ENCODE measurements at regions not wholly inside any gene's neighbourhood (a gene's known extent, or its start where the extent isn't known, plus 50 kb on each side); places are given as distances from the start of the nearest gene placed in this dataset.

DNA sequence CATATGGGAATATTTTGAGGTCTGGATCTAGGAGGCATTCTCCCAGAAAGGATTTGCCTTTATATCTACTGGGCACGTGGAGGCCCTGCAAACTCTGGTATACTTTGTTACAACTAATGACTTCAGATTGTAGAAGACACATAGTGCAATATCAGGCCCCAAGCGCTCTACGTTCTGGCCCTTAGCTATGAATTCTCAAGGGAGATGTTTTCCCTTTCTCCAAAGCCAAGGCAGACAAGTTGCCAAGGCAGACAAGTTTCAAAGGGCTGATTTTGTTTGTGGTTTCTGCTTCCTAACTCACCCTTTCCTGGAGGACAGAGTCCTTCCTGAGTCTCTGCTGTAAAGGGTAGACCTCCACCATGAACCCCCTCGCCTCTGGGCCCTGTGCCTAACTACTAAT, 99.4 kb upstream of the CTTNBP2 start:
- Histone ChIP-seq H3K27me3 (ENCODE audit: control insufficient read depth in 2 of 2, insufficient read depth in 2 of 2, low read length in 2 of 2) (no peaks in the 10 kb centered on the region), H3K9me3 (ENCODE audit: control insufficient read depth in 2 of 3, low read length in 3 of 3) (no peaks in the 10 kb centered on the region), H3K4me1 (ENCODE audit: control insufficient read depth in 2 of 2, insufficient read depth in 2 of 2, low read length in 2 of 2) (no peaks in the 10 kb centered on the region), H3K27ac (ENCODE audit: low read depth, low read length) (no peak overlapping the region), H3K4me3 (ENCODE audit: low read length) (no peak overlapping the region), H3K36me3 (ENCODE audit: control insufficient read depth in 2 of 3, insufficient read depth in 3 of 3, low read length in 3 of 3) (no peaks in the 10 kb centered on the region)
- peaks cover 0 to 8% (median 2%) of the 10 kb centered on the region in 11 donors for H3K9me3 Mint-ChIP-seq
- H3K27ac Mint-ChIP-seq = no peak overlapping the region
- H3K27me3 Mint-ChIP-seq = no peaks in the 10 kb centered on the region
- POLR2A ChIA-PET = no interaction called here
- DNase-seq (no peak), ATAC-seq (no peak)
- no peak overlapping the region for H3K4me3 Mint-ChIP-seq
- CTCF ChIA-PET = no interaction called here
- intact Hi-C loops (cut with micrococcal nuclease) = no loop called here
- H3K4me1 Mint-ChIP-seq = no peaks in the 10 kb centered on the region
- no peaks in the 10 kb centered on the region for H3K36me3 Mint-ChIP-seq

- Histone ChIP-seq H3K4me3 (ENCODE audit: low read length) (no peak overlapping the region), H3K9me3 (ENCODE audit: control insufficient read depth in 2 of 3, low read length in 3 of 3) (no peaks in the 10 kb centered on the region), H3K4me1 (ENCODE audit: control insufficient read depth in 2 of 2, insufficient read depth in 2 of 2, low read length in 2 of 2) (no peaks in the 10 kb centered on the region), H3K27ac (ENCODE audit: low read depth, low read length) (no peak overlapping the region), H3K27me3 (ENCODE audit: control insufficient read depth in 2 of 2, insufficient read depth in 2 of 2, low read length in 2 of 2) (no peaks in the 10 kb centered on the region), H3K36me3 (ENCODE audit: control insufficient read depth in 2 of 3, insufficient read depth in 3 of 3, low read length in 3 of 3) (no peaks in the 10 kb centered on the region)
- CTCF ChIA-PET = no interaction called here
- H3K4me3 Mint-ChIP-seq = no peak overlapping the region
- H3K4me1 Mint-ChIP-seq = no peaks in the 10 kb centered on the region
- POLR2A ChIA-PET = no interaction called here
- intact Hi-C loops (cut with micrococcal nuclease) = no loop called here
- H3K36me3 Mint-ChIP-seq = no peaks in the 10 kb centered on the region
- ATAC-seq (no peak), DNase-seq (no peak)
- no peak overlapping the region for H3K27ac Mint-ChIP-seq
- H3K27me3 Mint-ChIP-seq = no peaks in the 10 kb centered on the region
- H3K9me3 Mint-ChIP-seq = peaks cover 0 to 8% (median 2%) of the 10 kb centered on the region in 11 donors
These were observed 100.7 kb upstream of the CTTNBP2 start for GRCh38 chr7:117973975-117974374.

- Histone ChIP-seq H3K4me3 (ENCODE audit: low read length) (no peak overlapping the region), H3K4me1 (ENCODE audit: control insufficient read depth in 2 of 2, insufficient read depth in 2 of 2, low read length in 2 of 2) (no peaks in the 10 kb centered on the region), H3K36me3 (ENCODE audit: control insufficient read depth in 2 of 3, insufficient read depth in 3 of 3, low read length in 3 of 3) (no peaks in the 10 kb centered on the region), H3K27me3 (ENCODE audit: control insufficient read depth in 2 of 2, insufficient read depth in 2 of 2, low read length in 2 of 2) (no peaks in the 10 kb centered on the region), H3K27ac (ENCODE audit: low read depth, low read length) (no peak overlapping the region), H3K9me3 (ENCODE audit: control insufficient read depth in 2 of 3, low read length in 3 of 3) (no peaks in the 10 kb centered on the region)
- Mint-ChIP-seq H3K27me3 (peaks cover 0 to 3% (median 0%) of the 10 kb centered on the region in 5 donors), H3K9me3 (peaks cover 0 to 8% (median 2%) of the 10 kb centered on the region in 11 donors), H3K4me1 (no peaks in the 10 kb centered on the region), H3K27ac (no peak overlapping the region), H3K36me3 (no peaks in the 10 kb centered on the region), H3K4me3 (no peak overlapping the region)
- ATAC-seq (no peak), DNase-seq (no peak)
- ChIA-PET CTCF (no interaction called here), POLR2A (no interaction called here)
- intact Hi-C loops (cut with micrococcal nuclease) = no loop called here
These were observed 101.7 kb upstream of the CTTNBP2 start for GRCh38 chr7:117974891-117975290.

- POLR2A ChIA-PET = no interaction called here
- intact Hi-C loops (cut with micrococcal nuclease) = no loop called here
- Mint-ChIP-seq H3K4me3 (no peak overlapping the region), H3K27ac (no peak overlapping the region), H3K9me3 (peaks cover 0 to 8% (median 2%) of the 10 kb centered on the region in 11 donors), H3K36me3 (no peaks in the 10 kb centered on the region), H3K4me1 (no peaks in the 10 kb centered on the region), H3K27me3 (peaks cover 0 to 8% (median 0%) of the 10 kb centered on the region in 5 donors)
- Histone ChIP-seq H3K4me1 (ENCODE audit: control insufficient read depth in 2 of 2, insufficient read depth in 2 of 2, low read length in 2 of 2) (no peaks in the 10 kb centered on the region), H3K27ac (ENCODE audit: low read depth, low read length) (no peak overlapping the region), H3K9me3 (ENCODE audit: control insufficient read depth in 2 of 3, low read length in 3 of 3) (no peaks in the 10 kb centered on the region), H3K27me3 (ENCODE audit: control insufficient read depth in 2 of 2, insufficient read depth in 2 of 2, low read length in 2 of 2) (no peaks in the 10 kb centered on the region), H3K4me3 (ENCODE audit: low read length) (no peak overlapping the region), H3K36me3 (ENCODE audit: control insufficient read depth in 2 of 3, insufficient read depth in 3 of 3, low read length in 3 of 3) (no peaks in the 10 kb centered on the region)
- ATAC-seq (no peak), DNase-seq (no peak)
- CTCF ChIA-PET = no interaction called here
These were observed 102.2 kb upstream of the CTTNBP2 start for GRCh38 chr7:117975476-117975875.

DNA sequence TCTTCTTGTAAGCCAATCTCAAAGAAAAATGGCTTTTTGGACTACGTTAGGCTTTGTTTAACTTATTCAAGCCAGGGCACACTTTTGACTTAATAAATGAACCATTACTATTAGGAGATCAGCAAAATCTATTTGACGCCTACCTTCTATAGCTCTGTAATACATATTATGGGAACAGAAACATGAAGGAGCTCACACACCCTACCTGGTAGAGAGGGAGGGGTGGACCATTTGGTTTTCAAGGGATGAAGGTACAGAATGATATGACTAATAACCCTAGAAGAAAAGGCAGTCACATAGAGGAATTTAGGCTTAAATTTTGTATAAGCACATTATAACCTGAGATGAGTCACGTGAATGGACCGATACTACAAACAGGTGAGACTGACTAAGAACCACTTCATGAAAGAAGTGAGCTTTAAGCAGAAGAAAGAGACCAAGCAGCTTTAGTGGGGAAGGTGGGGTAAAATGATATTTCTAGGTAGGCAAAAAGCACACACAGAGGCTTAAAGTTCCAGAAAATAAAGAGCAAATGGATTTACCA, 106.8 kb upstream of the CTTNBP2 start:
- Histone ChIP-seq H3K4me1 (ENCODE audit: control insufficient read depth in 2 of 2, insufficient read depth in 2 of 2, low read length in 2 of 2) (no peaks in the 10 kb centered on the region), H3K27me3 (ENCODE audit: control insufficient read depth in 2 of 2, insufficient read depth in 2 of 2, low read length in 2 of 2) (no peaks in the 10 kb centered on the region), H3K4me3 (ENCODE audit: low read length) (no peak overlapping the region), H3K27ac (ENCODE audit: low read depth, low read length) (no peak overlapping the region), H3K36me3 (ENCODE audit: control insufficient read depth in 2 of 3, insufficient read depth in 3 of 3, low read length in 3 of 3) (no peaks in the 10 kb centered on the region), H3K9me3 (ENCODE audit: control insufficient read depth in 2 of 3, low read length in 3 of 3) (no peaks in the 10 kb centered on the region)
- Mint-ChIP-seq H3K9me3 (peaks cover 0 to 6% (median 3%) of the 10 kb centered on the region in 11 donors), H3K4me3 (no peak overlapping the region), H3K36me3 (no peaks in the 10 kb centered on the region), H3K4me1 (no peaks in the 10 kb centered on the region), H3K27me3 (peaks cover 0 to 12% (median 0%) of the 10 kb centered on the region in 5 donors), H3K27ac (no peak overlapping the region)
- ChIA-PET CTCF (no interaction called here), POLR2A (no interaction called here)
- no peak for ATAC-seq
- DNase-seq = no peak
- intact Hi-C loops (cut with micrococcal nuclease) = no loop called here

- intact Hi-C loops (cut with micrococcal nuclease) = no loop called here
- Mint-ChIP-seq H3K4me3 (no peak overlapping the region), H3K36me3 (no peaks in the 10 kb centered on the region), H3K27me3 (peaks cover 0 to 12% (median 0%) of the 10 kb centered on the region in 5 donors), H3K27ac (no peak overlapping the region), H3K9me3 (peaks cover 0 to 6% (median 3%) of the 10 kb centered on the region in 11 donors), H3K4me1 (no peaks in the 10 kb centered on the region)
- H3K4me3 ChIP-seq (ENCODE audit: low read length) = no peak overlapping the region
- H3K27me3 ChIP-seq (ENCODE audit: control insufficient read depth in 2 of 2, insufficient read depth in 2 of 2, low read length in 2 of 2) = no peaks in the 10 kb centered on the region
- ATAC-seq (no peak), DNase-seq (no peak)
- no peaks in the 10 kb centered on the region for H3K9me3 ChIP-seq (ENCODE audit: control insufficient read depth in 2 of 3, low read length in 3 of 3)
- no peaks in the 10 kb centered on the region for H3K4me1 ChIP-seq (ENCODE audit: control insufficient read depth in 2 of 2, insufficient read depth in 2 of 2, low read length in 2 of 2)
- CTCF ChIA-PET = no interaction called here
- no peaks in the 10 kb centered on the region for H3K36me3 ChIP-seq (ENCODE audit: control insufficient read depth in 2 of 3, insufficient read depth in 3 of 3, low read length in 3 of 3)
- no peak overlapping the region for H3K27ac ChIP-seq (ENCODE audit: low read depth, low read length)
- POLR2A ChIA-PET = no interaction called here
These were observed 109.1 kb upstream of the CTTNBP2 start for GRCh38 chr7:117982071-117983055.

Data from naive thymus-derived CD4-positive, alpha-beta T cell (primary cell).